ENCODE measurements at regions not wholly inside any gene's neighbourhood (a gene's known extent, or its start where the extent isn't known, plus 50 kb on each side); places are given as distances from the start of the nearest gene placed in this dataset.

- CTCF ChIA-PET: no interaction called here
- no peak for ATAC-seq
Measured at GRCh38 chr5:100479079-100479688, 56.0 kb upstream of the FAM174A start.

GRCh38 chr5:100472091-100472490 is 63.1 kb upstream of the FAM174A start:
- no peak overlapping the region for H3K4me3 Mint-ChIP-seq
- H3K27ac Mint-ChIP-seq: no peak overlapping the region
- H3K36me3 Mint-ChIP-seq (ENCODE audit: low read depth): no peaks in the 10 kb centered on the region
- intact Hi-C loops (cut with DNase I, micrococcal nuclease): no loop called here
- no peak for ATAC-seq
- peaks cover 2% of the 10 kb centered on the region for H3K4me1 Mint-ChIP-seq
- ChIA-PET POLR2A (no interaction called here), CTCF (no interaction called here)
- DNase-seq: no peak
- H3K27me3 Mint-ChIP-seq: no peaks in the 10 kb centered on the region
- no peaks in the 10 kb centered on the region for H3K9me3 Mint-ChIP-seq (ENCODE audit: low read depth)

More at GRCh38 chr5:100479079-100479688, 56.0 kb upstream of the FAM174A start:
- Mint-ChIP-seq H3K4me3 (no peak overlapping the region), H3K4me1 (no peaks in the 10 kb centered on the region), H3K27me3 (no peaks in the 10 kb centered on the region), H3K36me3 (ENCODE audit: low read depth) (no peaks in the 10 kb centered on the region), H3K9me3 (ENCODE audit: low read depth) (no peaks in the 10 kb centered on the region), H3K27ac (no peak overlapping the region)
- POLR2A ChIA-PET: no interaction called here
- DNase-seq: no peak
- intact Hi-C loops (cut with DNase I, micrococcal nuclease): loop anchor here (1.0 to 5.0 kb wide), 2 partner anchors 911 to 913 kb away; no protein-coding TSS in a partner anchor

GRCh38 chr5:100469767-100470166 is 65.4 kb upstream of the FAM174A start:
- no peak overlapping the region for H3K4me3 Mint-ChIP-seq
- ATAC-seq: no peak
- no peaks in the 10 kb centered on the region for H3K9me3 Mint-ChIP-seq (ENCODE audit: low read depth)
- POLR2A ChIA-PET: no interaction called here
- H3K27me3 Mint-ChIP-seq: peaks cover 2% of the 10 kb centered on the region
- H3K4me1 Mint-ChIP-seq: peaks cover 2% of the 10 kb centered on the region
- CTCF ChIA-PET: no interaction called here
- H3K36me3 Mint-ChIP-seq (ENCODE audit: low read depth): no peaks in the 10 kb centered on the region
- DNase-seq: no peak
- H3K27ac Mint-ChIP-seq: no peak overlapping the region
- intact Hi-C loops (cut with DNase I, micrococcal nuclease): no loop called here

GRCh38 chr5:100464418-100464817 is 70.8 kb upstream of the FAM174A start:
- no peak overlapping the region for H3K4me3 Mint-ChIP-seq
- H3K36me3 Mint-ChIP-seq (ENCODE audit: low read depth): no peaks in the 10 kb centered on the region
- no peaks in the 10 kb centered on the region for H3K4me1 Mint-ChIP-seq
- peaks cover 4% of the 10 kb centered on the region for H3K9me3 Mint-ChIP-seq (ENCODE audit: low read depth)
- no peak for DNase-seq
- no peak overlapping the region for H3K27ac Mint-ChIP-seq
- POLR2A ChIA-PET: no interaction called here
- peaks cover 2% of the 10 kb centered on the region for H3K27me3 Mint-ChIP-seq
- intact Hi-C loops (cut with DNase I, micrococcal nuclease): no loop called here
- CTCF ChIA-PET: interaction anchor here (0.7 to 1.3 kb wide), 3 partner anchors 10 to 511 kb away, joined by 3 to 4 read pairs (median 3); no protein-coding TSS in a partner anchor
- ATAC-seq: no peak

GRCh38 chr5:100456615-100457014 is 78.6 kb upstream of the FAM174A start:
- Mint-ChIP-seq H3K4me3 (no peak overlapping the region), H3K4me1 (no peaks in the 10 kb centered on the region), H3K36me3 (ENCODE audit: low read depth) (no peaks in the 10 kb centered on the region), H3K9me3 (ENCODE audit: low read depth) (peaks cover 4% of the 10 kb centered on the region), H3K27me3 (no peaks in the 10 kb centered on the region), H3K27ac (no peak overlapping the region)
- intact Hi-C loops (cut with DNase I, micrococcal nuclease): no loop called here
- DNase-seq: no peak
- ChIA-PET POLR2A (no interaction called here), CTCF (no interaction called here)
- no peak for ATAC-seq

- ChIA-PET POLR2A (no interaction called here), CTCF (no interaction called here)
- Mint-ChIP-seq H3K4me3 (no peak overlapping the region), H3K36me3 (ENCODE audit: low read depth) (no peaks in the 10 kb centered on the region), H3K27ac (no peak overlapping the region), H3K9me3 (ENCODE audit: low read depth) (no peaks in the 10 kb centered on the region), H3K27me3 (no peaks in the 10 kb centered on the region), H3K4me1 (no peaks in the 10 kb centered on the region)
- intact Hi-C loops (cut with DNase I, micrococcal nuclease): no loop called here
- DNase-seq: no peak
- no peak for ATAC-seq
Measured at GRCh38 chr5:100452126-100452525, 83.0 kb upstream of the FAM174A start.

GRCh38 chr5:100448111-100448528 is 87.1 kb upstream of the FAM174A start:
- ChIA-PET POLR2A (no interaction called here), CTCF (no interaction called here)
- ATAC-seq: no peak
- intact Hi-C loops (cut with DNase I, micrococcal nuclease): no loop called here
- no peaks in the 10 kb centered on the region for H3K27me3 Mint-ChIP-seq
- H3K4me3 Mint-ChIP-seq: no peak overlapping the region
- H3K36me3 Mint-ChIP-seq (ENCODE audit: low read depth): no peaks in the 10 kb centered on the region
- H3K27ac Mint-ChIP-seq: no peak overlapping the region
- no peak for DNase-seq
- H3K4me1 Mint-ChIP-seq: peaks cover 4% of the 10 kb centered on the region
- no peaks in the 10 kb centered on the region for H3K9me3 Mint-ChIP-seq (ENCODE audit: low read depth)

GRCh38 chr5:100446879-100447430 is 88.2 kb upstream of the FAM174A start:
- no peak overlapping the region for H3K27ac Mint-ChIP-seq
- no peaks in the 10 kb centered on the region for H3K9me3 Mint-ChIP-seq (ENCODE audit: low read depth)
- ChIA-PET CTCF (no interaction called here), POLR2A (no interaction called here)
- ATAC-seq (no peak), DNase-seq (no peak)
- no peaks in the 10 kb centered on the region for H3K36me3 Mint-ChIP-seq (ENCODE audit: low read depth)
- peaks cover 4% of the 10 kb centered on the region for H3K4me1 Mint-ChIP-seq
- intact Hi-C loops (cut with DNase I, micrococcal nuclease): no loop called here
- no peak overlapping the region for H3K4me3 Mint-ChIP-seq
- no peaks in the 10 kb centered on the region for H3K27me3 Mint-ChIP-seq

- ChIA-PET POLR2A (no interaction called here), CTCF (no interaction called here)
- no peaks in the 10 kb centered on the region for H3K27me3 Mint-ChIP-seq
- no peaks in the 10 kb centered on the region for H3K9me3 Mint-ChIP-seq (ENCODE audit: low read depth)
- intact Hi-C loops (cut with DNase I, micrococcal nuclease): no loop called here
- H3K36me3 Mint-ChIP-seq (ENCODE audit: low read depth): no peaks in the 10 kb centered on the region
- DNase-seq: no peak
- peaks cover 4% of the 10 kb centered on the region for H3K4me1 Mint-ChIP-seq
- peak; percentile 53 for ATAC-seq
- no peak overlapping the region for H3K4me3 Mint-ChIP-seq
- H3K27ac Mint-ChIP-seq: no peak overlapping the region
Measured at GRCh38 chr5:100444961-100445360, 90.2 kb upstream of the FAM174A start.

- intact Hi-C loops (cut with DNase I, micrococcal nuclease): loop anchor here (5.0 to 10.0 kb wide), 2 partner anchors 1242 to 1540 kb away; no protein-coding TSS in a partner anchor
- Mint-ChIP-seq H3K36me3 (ENCODE audit: low read depth) (no peaks in the 10 kb centered on the region), H3K27me3 (no peaks in the 10 kb centered on the region), H3K4me1 (no peaks in the 10 kb centered on the region), H3K27ac (no peak overlapping the region), H3K4me3 (no peak overlapping the region), H3K9me3 (ENCODE audit: low read depth) (no peaks in the 10 kb centered on the region)
- POLR2A ChIA-PET: no interaction called here
- CTCF ChIA-PET: no interaction called here
- DNase-seq: no peak
- no peak for ATAC-seq
Measured at GRCh38 chr5:100434815-100435214, 100.4 kb upstream of the FAM174A start.

- ChIA-PET POLR2A (no interaction called here), CTCF (no interaction called here)
- no peaks in the 10 kb centered on the region for H3K9me3 Mint-ChIP-seq (ENCODE audit: low read depth)
- H3K27me3 Mint-ChIP-seq: no peaks in the 10 kb centered on the region
- intact Hi-C loops (cut with DNase I, micrococcal nuclease): loop anchor here (5.0 to 10.0 kb wide), 2 partner anchors 1245 to 1542 kb away; no protein-coding TSS in a partner anchor
- ATAC-seq: no peak
- no peaks in the 10 kb centered on the region for H3K4me1 Mint-ChIP-seq
- no peak overlapping the region for H3K4me3 Mint-ChIP-seq
- no peak for DNase-seq
- no peaks in the 10 kb centered on the region for H3K36me3 Mint-ChIP-seq (ENCODE audit: low read depth)
- no peak overlapping the region for H3K27ac Mint-ChIP-seq
Measured at GRCh38 chr5:100432741-100433140, 102.4 kb upstream of the FAM174A start.

- Mint-ChIP-seq H3K36me3 (ENCODE audit: low read depth) (peaks cover 1% of the 10 kb centered on the region), H3K9me3 (ENCODE audit: low read depth) (peaks cover 1% of the 10 kb centered on the region), H3K4me3 (no peak overlapping the region), H3K4me1 (no peaks in the 10 kb centered on the region), H3K27ac (no peak overlapping the region), H3K27me3 (no peaks in the 10 kb centered on the region)
- CTCF ChIA-PET: interaction anchor here (0.7 to 1.5 kb wide), 11 partner anchors 10 to 966 kb away, joined by 3 to 5 read pairs (median 4); partner anchors contain the start of gene FAM174A
- DNase-seq: peak; percentile 65
- peak; percentile 39 for ATAC-seq
- POLR2A ChIA-PET: no interaction called here
- intact Hi-C loops (cut with DNase I, micrococcal nuclease): loop anchor here (1.0 to 10.0 kb wide), 6 partner anchors 614 to 1544 kb away; no protein-coding TSS in a partner anchor
Measured at GRCh38 chr5:100430268-100431195, 104.6 kb upstream of the FAM174A start.
